IMR-90 (cell line): ENCODE measurements at regions not wholly inside any gene's neighbourhood (a gene's known extent, or its start where the extent isn't known, plus 50 kb on each side); places are given as distances from the start of the nearest gene placed in this dataset.

ENCODE experiments used
- ATAC-seq: fragments of 200-7000 bp; cut with Tn5 transposase; 2 replicates; pipeline ENCODE4 v1.9.1; 2020; ENCODE audit warnings: low read depth, mild to moderate bottlenecking, moderate library complexity
- BruUV-seq: library from RNA; stranded (reverse); fragments of 400-500 nt; replicated peaks from 2 replicates; lab custom pipeline; 2021; lab: Mats Ljungman, UMichigan
- CTCF ChIA-PET: fragments of 300-600 bp; formaldehyde crosslinking; extraction: SDS; loops from one replicate; lab custom pipeline; 2021; ENCODE audit warnings: antibody characterized with exemption; lab: Yijun Ruan, JAX
- POLR2A ChIA-PET: fragments of 300-600 bp; sonication (Branson Sonifier 250); formaldehyde crosslinking; loops from one replicate; lab custom pipeline; 2022; ENCODE audit warnings: antibody characterized with exemption; ENCODE audit not compliant: unreplicated experiment; lab: Charles Lee
- DNase-seq: peaks from one replicate; pipeline ENCODE4 v3.0.0; 2013
- H2AFZ ChIP-seq: replicated peaks from 2 replicates; pipeline ENCODE3; 2013; ENCODE audit warnings: low read length, mild to moderate bottlenecking; ENCODE audit not compliant: poor library complexity
- H2AK5ac ChIP-seq: 2 replicates; pipeline ENCODE4 v1.6.1; 2013; ENCODE audit warnings: low read depth, low read length, inconsistent platforms
- H2AK9ac ChIP-seq: replicated peaks from 2 replicates; pipeline ENCODE3; 2013; ENCODE audit warnings: mild to moderate bottlenecking, low read depth, low read length, moderate library complexity; ENCODE audit not compliant: poor library complexity
- H2BK120ac ChIP-seq: 2 replicates; pipeline ENCODE4 v1.6.1; 2013; ENCODE audit warnings: low read depth, low read length, inconsistent platforms
- H2BK15ac ChIP-seq: 3 replicates; pipeline ENCODE4 v1.6.1; 2013; ENCODE audit warnings: low read depth, low read length, inconsistent platforms
- H2BK20ac ChIP-seq: 2 replicates; pipeline ENCODE4 v1.6.1; 2013; ENCODE audit warnings: low read depth, mild to moderate bottlenecking, inconsistent platforms, low read length, moderate library complexity
- H2BK5ac ChIP-seq: 2 replicates; pipeline ENCODE4 v1.6.1; 2013; ENCODE audit warnings: mild to moderate bottlenecking, low read depth, low read length, inconsistent platforms; ENCODE audit not compliant: poor library complexity, severe bottlenecking
- H3K14ac ChIP-seq: replicated peaks from 2 replicates; pipeline ENCODE4 v1.6.1; 2013; ENCODE audit warnings: low read depth, low read length, inconsistent platforms
- H3K18ac ChIP-seq: 2 replicates; pipeline ENCODE4 v1.6.1; 2013; ENCODE audit warnings: low read depth, low read length, control low read depth
- H3K23ac ChIP-seq: 2 replicates; pipeline ENCODE4 v1.6.1; 2013; ENCODE audit warnings: low read depth, low read length, inconsistent platforms
- H3K27ac ChIP-seq: 2 replicates; pipeline ENCODE4 v1.5.1; 2013; ENCODE audit warnings: mild to moderate bottlenecking, control low read depth, low read length; ENCODE audit not compliant: insufficient read depth
- H3K27me3 ChIP-seq: 2 replicates; pipeline ENCODE4 v1.6.1; 2013; ENCODE audit warnings: low read length; ENCODE audit not compliant: control insufficient read depth, insufficient read depth
- H3K36me3 ChIP-seq: 2 replicates; pipeline ENCODE4 v1.6.1; 2013; ENCODE audit warnings: low read length, mixed read lengths; ENCODE audit not compliant: control insufficient read depth, insufficient read depth
- H3K4ac ChIP-seq: 2 replicates; pipeline ENCODE4 v1.6.1; 2013; ENCODE audit warnings: low read depth, low read length, inconsistent platforms
- H3K4me1 ChIP-seq: 2 replicates; pipeline ENCODE4 v1.6.1; 2013; ENCODE audit warnings: low read length, mixed read lengths; ENCODE audit not compliant: control insufficient read depth, insufficient read depth
- H3K4me2 ChIP-seq: 2 replicates; pipeline ENCODE4 v1.6.1; 2013; ENCODE audit warnings: low read depth, mild to moderate bottlenecking, control low read depth, low read length, moderate library complexity
- H3K4me3 ChIP-seq: 2 replicates; pipeline ENCODE4 v1.5.1; 2013; ENCODE audit warnings: low read depth, mild to moderate bottlenecking, control low read depth, low read length, moderate library complexity; ENCODE audit not compliant: insufficient read depth
- H3K56ac ChIP-seq: 2 replicates; pipeline ENCODE4 v1.6.1; 2013; ENCODE audit warnings: low read length, inconsistent platforms; ENCODE audit not compliant: insufficient read depth; ENCODE audit errors: extremely low read depth
- H3K79me1 ChIP-seq, 2 experiments: 2 replicates each; pipeline ENCODE4 v1.6.1; 2013; ENCODE audit warnings: low read length in 2 of 2, inconsistent platforms in 1 of 2, low read depth in 1 of 2
- H3K9ac ChIP-seq: 2 replicates; pipeline ENCODE4 v1.6.1; 2013; ENCODE audit warnings: low read depth, low read length, control low read depth
- H3K9me1 ChIP-seq: 2 replicates; pipeline ENCODE4 v1.6.1; 2013; ENCODE audit warnings: low read length, inconsistent platforms; ENCODE audit not compliant: insufficient read depth
- H3K9me3 ChIP-seq: 2 replicates; pipeline ENCODE4 v1.6.1; 2013; ENCODE audit warnings: low read length; ENCODE audit not compliant: control insufficient read depth, insufficient read depth
- H4K20me1 ChIP-seq: 2 replicates; pipeline ENCODE4 v1.6.1; 2013; ENCODE audit warnings: low read length, inconsistent platforms; ENCODE audit not compliant: insufficient read depth
- H4K5ac ChIP-seq: 2 replicates; pipeline ENCODE4 v1.6.1; 2013; ENCODE audit warnings: mild to moderate bottlenecking, low read depth, low read length, control low read depth
- H4K8ac ChIP-seq, 2 experiments: 2 replicates each; pipeline ENCODE4 v1.6.1; 2013; ENCODE audit warnings: low read depth in 2 of 2, low read length in 2 of 2, control low read depth in 1 of 2, inconsistent platforms in 1 of 2
- H4K91ac ChIP-seq: 2 replicates; pipeline ENCODE4 v1.6.1; 2013; ENCODE audit warnings: low read depth, low read length, inconsistent platforms; ENCODE audit not compliant: insufficient read depth
- BHLHE40 ChIP-seq: fragments of 150-350 bp; IDR thresholded peaks from 2 replicates; pipeline ENCODE4 v1.6.1; 2016; ENCODE audit warnings: mild to moderate bottlenecking, low read depth, low read length
- CHD1 ChIP-seq: IDR thresholded peaks from 2 replicates; pipeline ENCODE4 v1.6.1; 2012; ENCODE audit warnings: low read depth, low read length, improper control_type of control experiment
- MAFK ChIP-seq: IDR thresholded peaks from 2 replicates; pipeline ENCODE4 v1.6.1; 2012; ENCODE audit warnings: low read depth, low read length, improper control_type of control experiment
- MAZ ChIP-seq: IDR thresholded peaks from 2 replicates; pipeline ENCODE4 v1.6.1; 2012; ENCODE audit warnings: low read depth, mild to moderate bottlenecking, low read length, improper control_type of control experiment, moderate library complexity, borderline replicate concordance
- NFE2L2 ChIP-seq: fragments of 150-350 bp; IDR thresholded peaks from 2 replicates; pipeline ENCODE4 v1.6.1; 2016; ENCODE audit warnings: low read depth, mild to moderate bottlenecking, low read length
- POLR2A ChIP-seq: IDR thresholded peaks from 2 replicates; pipeline ENCODE4 v1.6.1; 2012; ENCODE audit warnings: mild to moderate bottlenecking, low read depth, low read length
- RAD21 ChIP-seq: IDR thresholded peaks from 2 replicates; pipeline ENCODE4 v1.6.1; 2012; ENCODE audit warnings: low read length, improper control_type of control experiment
- RCOR1 ChIP-seq: IDR thresholded peaks from 2 replicates; pipeline ENCODE4 v1.6.1; 2012; ENCODE audit warnings: mild to moderate bottlenecking, low read length, improper control_type of control experiment; ENCODE audit not compliant: insufficient replicate concordance
- RFX5 ChIP-seq: IDR thresholded peaks from 2 replicates; pipeline ENCODE4 v1.8.0; 2012; ENCODE audit warnings: low read depth, mild to moderate bottlenecking, low read length, moderate library complexity
- SMC3 ChIP-seq: fragments of 150-350 bp; IDR thresholded peaks from 2 replicates; pipeline ENCODE4 v1.6.1; 2016; ENCODE audit warnings: low read depth, mild to moderate bottlenecking, antibody characterized with exemption, low read length, moderate library complexity
- WGBS, 2 experiments: methylation state at CpG; one replicate each; pipeline versions ENCODE4 v1.1.5 to v1.1.7; 2013; ENCODE audit warnings: missing lambda C conversion rate in 2 of 2; ENCODE audit not compliant: insufficient read length in 1 of 2; ENCODE audit errors: extremely low coverage in 2 of 2; 5-methylcytosine and 5-hydroxymethylcytosine counted together
- dilution Hi-C: fragments of 300-500 bp; cut with HindIII; formaldehyde crosslinking; loops from one replicate; pipeline ENCODE4 v1.14.3; 2018; ENCODE audit warnings: low sequenced_read_pairs; ENCODE audit not compliant: unreplicated experiment
- in situ Hi-C: fragments of 300-500 bp; cut with MboI; formaldehyde crosslinking; loops from 3 replicates; pipeline ENCODE4 v1.14.3; 2019; ENCODE audit warnings: low sequenced_read_pairs, inconsistent platforms, mixed read lengths
- intact Hi-C: fragments of 100-400 bp; cut with micrococcal nuclease; formaldehyde crosslinking; loops from 2 replicates; pipeline ENCODE4 v1.10.0; 2022
- TF ChIP-seq, protein P1 (sequence below): conservative IDR thresholded peaks from 2 replicates; pipeline ENCODE4 v1.5.1; 2012; ENCODE audit warnings: mild to moderate bottlenecking, low read depth, low read length, improper control_type of control experiment
- TF ChIP-seq, protein P2 (sequence below): fragments of 150-350 bp; IDR thresholded peaks from 2 replicates; pipeline ENCODE4 v1.6.1; 2016; ENCODE audit warnings: low read depth, mild to moderate bottlenecking, low read length, moderate library complexity, borderline replicate concordance

DNA sequence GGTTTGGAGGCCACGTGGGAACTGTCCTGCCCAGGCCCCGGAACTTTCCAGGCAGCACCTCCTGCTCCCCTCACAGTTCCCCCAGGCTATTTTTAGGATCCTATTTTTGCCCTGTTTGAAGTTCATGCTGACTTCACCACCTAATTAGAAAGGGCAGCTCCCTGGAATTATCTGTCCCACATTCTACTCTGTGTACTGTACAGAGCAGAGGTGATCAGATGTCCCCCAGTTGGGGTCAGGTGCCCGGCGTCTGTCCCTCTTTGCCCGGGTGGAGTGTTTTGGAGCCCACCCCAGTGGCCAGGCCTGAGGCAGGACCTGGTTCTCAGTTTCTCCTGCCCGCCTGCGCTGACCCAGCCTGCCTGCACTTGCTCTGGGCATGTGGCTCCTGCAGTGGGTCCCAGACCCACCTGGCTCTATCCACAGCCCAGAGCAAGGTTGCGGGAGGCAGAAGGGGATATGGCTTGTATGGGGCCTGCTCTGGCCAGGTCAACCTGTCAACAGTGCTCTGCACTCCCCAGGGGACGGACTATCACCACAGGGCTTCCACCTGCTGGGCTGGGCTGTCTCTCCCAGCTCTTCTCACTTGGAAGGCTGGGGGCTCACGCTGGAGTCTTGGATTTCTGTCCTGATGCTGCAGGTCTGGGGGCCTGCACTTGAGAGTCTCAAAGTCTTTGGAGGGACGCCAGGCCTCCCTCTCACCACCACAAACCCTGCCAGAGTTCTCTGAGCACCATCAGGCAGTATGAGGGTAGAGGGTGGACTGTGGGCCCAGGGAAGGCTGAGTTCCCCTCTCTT, 268.3 kb downstream of the GADD45G start:
- BruUV-seq: no TSS peak
- intact Hi-C loops (no loop called here), in situ Hi-C loops (no loop called here), dilution Hi-C loops (no loop called here)
- no peak for ATAC-seq
- Histone ChIP-seq H3K9me3 (no peaks in the 10 kb centered on the region), H3K4me3 (no peak overlapping the region), H3K36me3 (no peaks in the 10 kb centered on the region), H3K9me1 (no peaks in the 10 kb centered on the region), H3K27me3 (no peaks in the 10 kb centered on the region; the same call in 1 of the 2 replicates), H4K91ac (no peak overlapping the region), H4K8ac (no peak overlapping the region), H2AFZ (no peak overlapping the region), H3K18ac (no peak overlapping the region), H3K23ac (no peak overlapping the region), H2AK9ac (no peak overlapping the region), H3K56ac (no peak overlapping the region), H3K14ac (no peak overlapping the region), H2BK5ac (no peak overlapping the region), H2AK5ac (no peak overlapping the region), H2BK15ac (no peak overlapping the region), H3K9ac (no peak overlapping the region), H2BK120ac (no peak overlapping the region), H3K4me1 (no peaks in the 10 kb centered on the region), H3K27ac (no peak overlapping the region), H2BK20ac (no peak overlapping the region), H3K4me2 (no peak overlapping the region), H3K4ac (no peak overlapping the region), H4K20me1 (no peaks in the 10 kb centered on the region), H3K79me1 (no peaks in the 10 kb centered on the region), H4K5ac (no peak overlapping the region)
- no peak for DNase-seq
- POLR2A ChIA-PET: no interaction called here
- WGBS, 2 experiments: 58% methylated on average over 4 of the region's 11 CpGs; no CpG with 5 or more reads in 1 of the 2 experiments
- CTCF ChIA-PET: no interaction called here
- no peak for TF ChIP-seq RAD21
- TF ChIP-seq, protein P1, sequence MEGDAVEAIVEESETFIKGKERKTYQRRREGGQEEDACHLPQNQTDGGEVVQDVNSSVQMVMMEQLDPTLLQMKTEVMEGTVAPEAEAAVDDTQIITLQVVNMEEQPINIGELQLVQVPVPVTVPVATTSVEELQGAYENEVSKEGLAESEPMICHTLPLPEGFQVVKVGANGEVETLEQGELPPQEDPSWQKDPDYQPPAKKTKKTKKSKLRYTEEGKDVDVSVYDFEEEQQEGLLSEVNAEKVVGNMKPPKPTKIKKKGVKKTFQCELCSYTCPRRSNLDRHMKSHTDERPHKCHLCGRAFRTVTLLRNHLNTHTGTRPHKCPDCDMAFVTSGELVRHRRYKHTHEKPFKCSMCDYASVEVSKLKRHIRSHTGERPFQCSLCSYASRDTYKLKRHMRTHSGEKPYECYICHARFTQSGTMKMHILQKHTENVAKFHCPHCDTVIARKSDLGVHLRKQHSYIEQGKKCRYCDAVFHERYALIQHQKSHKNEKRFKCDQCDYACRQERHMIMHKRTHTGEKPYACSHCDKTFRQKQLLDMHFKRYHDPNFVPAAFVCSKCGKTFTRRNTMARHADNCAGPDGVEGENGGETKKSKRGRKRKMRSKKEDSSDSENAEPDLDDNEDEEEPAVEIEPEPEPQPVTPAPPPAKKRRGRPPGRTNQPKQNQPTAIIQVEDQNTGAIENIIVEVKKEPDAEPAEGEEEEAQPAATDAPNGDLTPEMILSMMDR: no peak
- TF ChIP-seq CHD1: no peak
- no peak for TF ChIP-seq BHLHE40
- TF ChIP-seq SMC3: no peak
- TF ChIP-seq MAZ: no peak
- TF ChIP-seq MAFK: no peak
- no peak for TF ChIP-seq RCOR1
- no peak for TF ChIP-seq RFX5
- no peak for TF ChIP-seq POLR2A
- no peak for TF ChIP-seq NFE2L2
- TF ChIP-seq, protein P2, sequence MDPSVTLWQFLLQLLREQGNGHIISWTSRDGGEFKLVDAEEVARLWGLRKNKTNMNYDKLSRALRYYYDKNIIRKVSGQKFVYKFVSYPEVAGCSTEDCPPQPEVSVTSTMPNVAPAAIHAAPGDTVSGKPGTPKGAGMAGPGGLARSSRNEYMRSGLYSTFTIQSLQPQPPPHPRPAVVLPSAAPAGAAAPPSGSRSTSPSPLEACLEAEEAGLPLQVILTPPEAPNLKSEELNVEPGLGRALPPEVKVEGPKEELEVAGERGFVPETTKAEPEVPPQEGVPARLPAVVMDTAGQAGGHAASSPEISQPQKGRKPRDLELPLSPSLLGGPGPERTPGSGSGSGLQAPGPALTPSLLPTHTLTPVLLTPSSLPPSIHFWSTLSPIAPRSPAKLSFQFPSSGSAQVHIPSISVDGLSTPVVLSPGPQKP: no peak
